ENCODE measurements at regions not wholly inside any gene's neighbourhood (a gene's known extent, or its start where the extent isn't known, plus 50 kb on each side); places are given as distances from the start of the nearest gene placed in this dataset.

- Histone ChIP-seq H3K36me3 (no peaks in the 10 kb centered on the region), H3K9me3 (no peaks in the 10 kb centered on the region), H3K4me1 (no peaks in the 10 kb centered on the region), H3K4me3 (no peak overlapping the region), H3K27me3 (no peaks in the 10 kb centered on the region), H3K27ac (no peak overlapping the region)
- 47 to 68% methylated on average over 5 of the region's 5 CpGs for WGBS, 2 donors
- DNase-seq = no peak
- no peak for TF ChIP-seq EP300 (IDR thresholded peaks at IDR 0.05)
- no peak for TF ChIP-seq POLR2AphosphoS5 (IDR thresholded peaks at IDR 0.05)
- TF ChIP-seq POLR2A (IDR thresholded peaks at IDR 0.05) = no peak
- no peak for TF ChIP-seq CTCF (IDR thresholded peaks at IDR 0.05)
- intact Hi-C loops (cut with DNase I) = no loop called here
These were observed 61.4 kb downstream of the NXNL2 start for GRCh38 chr9:88596376-88596775.

- intact Hi-C loops (cut with DNase I) = loop anchor here (5.0 kb wide), 1 partner anchor 142 kb away; no protein-coding TSS in a partner anchor
- Histone ChIP-seq H3K4me1 (peaks cover 0 to 22% (median 20%) of the 10 kb centered on the region in 4 donors), H3K27ac (peak overlapping the region; percentile 49 to 86 (median 72)), H3K9me3 (no peaks in the 10 kb centered on the region), H3K4me3 (no peak overlapping the region), H3K27me3 (no peaks in the 10 kb centered on the region), H3K36me3 (no peaks in the 10 kb centered on the region)
- no peak for DNase-seq
- TF ChIP-seq CTCF (IDR thresholded peaks at IDR 0.05) (no peak), POLR2A (IDR thresholded peaks at IDR 0.05) (no peak), EP300 (IDR thresholded peaks at IDR 0.05) (peak in 3 of 4 donors; percentile 34 to 90 (median 73)), POLR2AphosphoS5 (IDR thresholded peaks at IDR 0.05) (peak; percentile 41 to 86 (median 70))
- 69 to 74% methylated on average over 3 of the region's 3 CpGs for WGBS, 2 donors
These were observed 70.0 kb downstream of the NXNL2 start for GRCh38 chr9:88604836-88605511.

GRCh38 chr9:88605512-88606362, 70.8 kb downstream of the NXNL2 start:
- H3K4me1 ChIP-seq = peaks cover 0 to 22% (median 20%) of the 10 kb centered on the region in 4 donors
- peak overlapping the region; percentile 49 to 86 (median 72) for H3K27ac ChIP-seq
- no peaks in the 10 kb centered on the region for H3K27me3 ChIP-seq
- no peaks in the 10 kb centered on the region for H3K9me3 ChIP-seq
- no peak overlapping the region for H3K4me3 ChIP-seq
- WGBS, 2 donors = 44 to 49% methylated on average over 8 of the region's 8 CpGs
- TF ChIP-seq CTCF (IDR thresholded peaks at IDR 0.05) (no peak), POLR2AphosphoS5 (IDR thresholded peaks at IDR 0.05) (peak in 3 of 4 donors; percentile 43 to 73 (median 65)), EP300 (IDR thresholded peaks at IDR 0.05) (peak in 1 of 4 donors; percentile 25)
- no peaks in the 10 kb centered on the region for H3K36me3 ChIP-seq
- intact Hi-C loops (cut with DNase I) = loop anchor here (5.0 kb wide), 1 partner anchor 142 kb away; no protein-coding TSS in a partner anchor
- no peak for DNase-seq

- Histone ChIP-seq H3K9me3 (peaks cover 0 to 11% (median 7%) of the 10 kb centered on the region in 4 donors), H3K4me1 (no peaks in the 10 kb centered on the region), H3K36me3 (no peaks in the 10 kb centered on the region), H3K27ac (no peak overlapping the region), H3K27me3 (no peaks in the 10 kb centered on the region), H3K4me3 (no peak overlapping the region)
- DNase-seq = no peak
- TF ChIP-seq POLR2AphosphoS5 (IDR thresholded peaks at IDR 0.05) (no peak), POLR2A (IDR thresholded peaks at IDR 0.05) (no peak), EP300 (IDR thresholded peaks at IDR 0.05) (no peak), CTCF (IDR thresholded peaks at IDR 0.05) (no peak)
- WGBS, 2 donors = 75 to 98% methylated on average over 3 of the region's 3 CpGs
- intact Hi-C loops (cut with DNase I) = no loop called here
These were observed 79.4 kb downstream of the NXNL2 start for GRCh38 chr9:88614359-88614758.
